SK-N-SH treated with all-trans-retinoic acid at 6 μM for 48 hours (cell line): ENCODE measurements at regions not wholly inside any gene's neighbourhood (a gene's known extent, or its start where the extent isn't known, plus 50 kb on each side); places are given as distances from the start of the nearest gene placed in this dataset.

Experiments used
- ATAC-seq: fragments of 200-7000 bp; cut with Tn5 transposase; 3 replicates; pipeline ENCODE4 v1.9.1; 2020; ENCODE audit warnings: mild to moderate bottlenecking, moderate library complexity
- BACH2 ChIP-seq: fragments of 250-450 bp; sonication (Bioruptor Pico); IDR thresholded peaks from 2 replicates; pipeline ENCODE4 v1.9.0; 2021; ENCODE audit warnings: mild to moderate bottlenecking, borderline replicate concordance
- CSDC2 ChIP-seq: fragments of 250-450 bp; sonication (Bioruptor Pico); IDR thresholded peaks from 2 replicates; pipeline ENCODE4 v1.5.0; 2020; ENCODE audit warnings: mild to moderate bottlenecking, moderate library complexity
- ESRRG ChIP-seq: fragments of 250-450 bp; sonication (Bioruptor Pico); IDR thresholded peaks from 2 replicates; pipeline ENCODE4 v1.6.1; 2021; ENCODE audit warnings: mild to moderate bottlenecking
- GLIS3 ChIP-seq: fragments of 250-450 bp; sonication (Bioruptor Pico); IDR thresholded peaks from 2 replicates; pipeline ENCODE4 v1.5.0; 2020; ENCODE audit warnings: mild to moderate bottlenecking, moderate library complexity
- ISL1 ChIP-seq: fragments of 250-450 bp; sonication (Bioruptor Pico); IDR thresholded peaks from 2 replicates; pipeline ENCODE4 v2.1.2; 2022; ENCODE audit warnings: mild to moderate bottlenecking, moderate library complexity
- OSR1 ChIP-seq: fragments of 250-450 bp; sonication (Bioruptor Pico); IDR thresholded peaks from 2 replicates; pipeline ENCODE4 v1.8.0; 2022; ENCODE audit warnings: moderate library complexity, mild to moderate bottlenecking, inconsistent platforms
- POU6F1 ChIP-seq: fragments of 250-450 bp; sonication (Bioruptor Pico); IDR thresholded peaks from 2 replicates; pipeline ENCODE4 v1.8.0; 2021; ENCODE audit warnings: low read depth, mild to moderate bottlenecking, moderate library complexity, borderline replicate concordance
- PPARA ChIP-seq: fragments of 250-450 bp; sonication (Bioruptor Pico); IDR thresholded peaks from 2 replicates; pipeline ENCODE4 v1.5.0; 2020; ENCODE audit warnings: mild to moderate bottlenecking, borderline replicate concordance
- RARB ChIP-seq: fragments of 250-450 bp; sonication (Bioruptor Pico); IDR thresholded peaks from 2 replicates; pipeline ENCODE4 v1.8.0; 2021; ENCODE audit warnings: mild to moderate bottlenecking, moderate library complexity
- SNAI2 ChIP-seq: fragments of 250-450 bp; sonication (Bioruptor Pico); IDR thresholded peaks from 2 replicates; pipeline ENCODE4 v1.5.0; 2020; ENCODE audit warnings: mild to moderate bottlenecking, moderate library complexity
- TCF4 ChIP-seq: fragments of 250-450 bp; sonication (Bioruptor Pico); IDR thresholded peaks from 2 replicates; pipeline ENCODE4 v1.8.0; 2021; ENCODE audit warnings: mild to moderate bottlenecking, moderate library complexity, borderline replicate concordance
- TOX ChIP-seq: fragments of 250-450 bp; sonication (Bioruptor Pico); IDR thresholded peaks from 2 replicates; pipeline ENCODE4 v1.8.0; 2021; ENCODE audit warnings: mild to moderate bottlenecking, moderate library complexity, borderline replicate concordance
- TSHZ2 ChIP-seq: fragments of 250-450 bp; sonication (Bioruptor Pico); IDR thresholded peaks from 2 replicates; pipeline ENCODE4 v1.5.0; 2020; ENCODE audit warnings: mild to moderate bottlenecking, moderate library complexity
- ZC3H10 ChIP-seq: fragments of 250-450 bp; sonication (Bioruptor Pico); IDR thresholded peaks from 2 replicates; pipeline ENCODE4 v1.5.1; 2021; ENCODE audit warnings: mild to moderate bottlenecking, moderate library complexity
- ZFP3 ChIP-seq: fragments of 250-450 bp; sonication (Bioruptor Pico); IDR thresholded peaks from 2 replicates; pipeline ENCODE4 v1.5.0; 2020; ENCODE audit warnings: mild to moderate bottlenecking, moderate library complexity
- ZFP30 ChIP-seq: fragments of 450-650 bp; formaldehyde crosslinking; IDR thresholded peaks from 2 replicates; pipeline ENCODE4 v1.5.0; 2022; ENCODE audit warnings: mild to moderate bottlenecking, moderate library complexity
- ZNF565 ChIP-seq: fragments of 450-650 bp; formaldehyde crosslinking; conservative IDR thresholded peaks from 2 replicates; pipeline ENCODE4 v1.5.0; 2020; ENCODE audit warnings: low read depth, mild to moderate bottlenecking, moderate library complexity
- ZNF70 ChIP-seq: fragments of 450-650 bp; formaldehyde crosslinking; IDR thresholded peaks from 2 replicates; pipeline ENCODE4 v1.5.0; 2020; ENCODE audit warnings: mild to moderate bottlenecking, moderate library complexity
- ZNF8 ChIP-seq: fragments of 450-650 bp; formaldehyde crosslinking; IDR thresholded peaks from 2 replicates; pipeline ENCODE4 v1.5.0; 2020; ENCODE audit warnings: mild to moderate bottlenecking, moderate library complexity
- TF ChIP-seq, protein P1 (sequence below): fragments of 250-450 bp; sonication (Bioruptor Pico); IDR thresholded peaks from 2 replicates; pipeline ENCODE4 v1.5.1; 2020; ENCODE audit warnings: low read depth, mild to moderate bottlenecking, moderate library complexity
- TF ChIP-seq, protein P2 (sequence below): fragments of 250-450 bp; sonication (Bioruptor Pico); IDR thresholded peaks from 2 replicates; pipeline ENCODE4 v1.5.1; 2021; ENCODE audit warnings: mild to moderate bottlenecking, moderate library complexity

- no peak for ATAC-seq
- TF ChIP-seq ZNF70 (CRISPR knock-in tag) = no peak
- no peak for TF ChIP-seq POU6F1 (CRISPR knock-in tag)
- no peak for TF ChIP-seq ZC3H10
- TF ChIP-seq, protein P1, sequence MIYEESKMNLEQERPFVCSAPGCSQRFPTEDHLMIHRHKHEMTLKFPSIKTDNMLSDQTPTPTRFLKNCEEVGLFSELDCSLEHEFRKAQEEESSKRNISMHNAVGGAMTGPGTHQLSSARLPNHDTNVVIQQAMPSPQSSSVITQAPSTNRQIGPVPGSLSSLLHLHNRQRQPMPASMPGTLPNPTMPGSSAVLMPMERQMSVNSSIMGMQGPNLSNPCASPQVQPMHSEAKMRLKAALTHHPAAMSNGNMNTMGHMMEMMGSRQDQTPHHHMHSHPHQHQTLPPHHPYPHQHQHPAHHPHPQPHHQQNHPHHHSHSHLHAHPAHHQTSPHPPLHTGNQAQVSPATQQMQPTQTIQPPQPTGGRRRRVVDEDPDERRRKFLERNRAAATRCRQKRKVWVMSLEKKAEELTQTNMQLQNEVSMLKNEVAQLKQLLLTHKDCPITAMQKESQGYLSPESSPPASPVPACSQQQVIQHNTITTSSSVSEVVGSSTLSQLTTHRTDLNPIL (CRISPR knock-in tag) = no peak
- no peak for TF ChIP-seq OSR1 (CRISPR knock-in tag)
- no peak for TF ChIP-seq ZFP30 (CRISPR knock-in tag)
- no peak for TF ChIP-seq RARB (CRISPR knock-in tag)
Measured at GRCh38 chr2:21501376-21502027, 377.7 kb downstream of the TDRD15 start.

DNA sequence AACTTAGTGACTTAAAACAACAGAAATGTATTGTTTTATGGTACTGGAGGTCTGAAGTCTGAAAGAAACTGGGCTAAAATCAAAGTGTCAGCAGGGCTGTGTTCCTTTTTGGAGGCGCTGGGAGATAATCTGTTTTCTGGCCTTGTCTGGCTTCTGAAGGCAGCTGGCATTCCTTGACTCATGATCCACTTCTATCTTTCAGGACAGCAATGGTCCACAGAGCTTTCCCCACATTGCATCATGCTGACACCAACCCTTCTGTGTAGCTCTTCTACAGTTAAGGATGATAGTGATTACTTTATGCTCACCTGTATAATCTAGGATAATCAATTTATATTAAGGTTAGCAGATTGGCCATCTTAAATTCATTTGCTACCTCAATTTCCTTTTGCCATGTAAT, 392.1 kb downstream of the TDRD15 start:
- no peak for ATAC-seq
- TF ChIP-seq TCF4 (CRISPR knock-in tag) (no peak), ZNF565 (CRISPR knock-in tag) (no peak), OSR1 (CRISPR knock-in tag) (no peak)

GRCh38 chr2:21519412-21519811, 395.6 kb downstream of the TDRD15 start:
- no peak for ATAC-seq
- TF ChIP-seq ZC3H10 (no peak), RARB (CRISPR knock-in tag) (no peak), ZFP3 (CRISPR knock-in tag) (no peak), ISL1 (CRISPR knock-in tag) (no peak), GLIS3 (CRISPR knock-in tag) (no peak), CSDC2 (CRISPR knock-in tag) (no peak), ZNF565 (CRISPR knock-in tag) (no peak), SNAI2 (no peak), BACH2 (no peak), POU6F1 (CRISPR knock-in tag) (no peak), TSHZ2 (CRISPR knock-in tag) (no peak), ZNF8 (CRISPR knock-in tag) (no peak), OSR1 (CRISPR knock-in tag) (no peak)

GRCh38 chr2:21519821-21520220, 396.1 kb downstream of the TDRD15 start:
- no peak for ATAC-seq
- TF ChIP-seq ZNF70 (CRISPR knock-in tag) (no peak), ZNF8 (CRISPR knock-in tag) (no peak), ZC3H10 (no peak), GLIS3 (CRISPR knock-in tag) (no peak), OSR1 (CRISPR knock-in tag) (no peak), ZFP3 (CRISPR knock-in tag) (no peak), BACH2 (no peak), TSHZ2 (CRISPR knock-in tag) (no peak), PPARA (CRISPR knock-in tag) (no peak), TCF4 (CRISPR knock-in tag) (no peak), ZFP30 (CRISPR knock-in tag) (no peak), SNAI2 (no peak), ISL1 (CRISPR knock-in tag) (no peak), ESRRG (CRISPR knock-in tag) (no peak), ZNF565 (CRISPR knock-in tag) (no peak), RARB (CRISPR knock-in tag) (no peak), TOX (CRISPR knock-in tag) (no peak)
- TF ChIP-seq, protein P2, sequence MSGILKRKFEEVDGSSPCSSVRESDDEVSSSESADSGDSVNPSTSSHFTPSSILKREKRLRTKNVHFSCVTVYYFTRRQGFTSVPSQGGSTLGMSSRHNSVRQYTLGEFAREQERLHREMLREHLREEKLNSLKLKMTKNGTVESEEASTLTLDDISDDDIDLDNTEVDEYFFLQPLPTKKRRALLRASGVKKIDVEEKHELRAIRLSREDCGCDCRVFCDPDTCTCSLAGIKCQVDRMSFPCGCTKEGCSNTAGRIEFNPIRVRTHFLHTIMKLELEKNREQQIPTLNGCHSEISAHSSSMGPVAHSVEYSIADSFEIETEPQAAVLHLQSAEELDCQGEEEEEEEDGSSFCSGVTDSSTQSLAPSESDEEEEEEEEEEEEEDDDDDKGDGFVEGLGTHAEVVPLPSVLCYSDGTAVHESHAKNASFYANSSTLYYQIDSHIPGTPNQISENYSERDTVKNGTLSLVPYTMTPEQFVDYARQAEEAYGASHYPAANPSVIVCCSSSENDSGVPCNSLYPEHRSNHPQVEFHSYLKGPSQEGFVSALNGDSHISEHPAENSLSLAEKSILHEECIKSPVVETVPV (CRISPR knock-in tag) = no peak
- TF ChIP-seq, protein P1 (CRISPR knock-in tag) = no peak
